ENCODE measurements at regions not wholly inside any gene's neighbourhood (a gene's known extent, or its start where the extent isn't known, plus 50 kb on each side); places are given as distances from the start of the nearest gene placed in this dataset.
"Not testable (repeated sequence)": the region's sequence is repeated elsewhere in the genome, so short reads cannot be mapped to it uniquely, and the experiment has no call there.

DNA sequence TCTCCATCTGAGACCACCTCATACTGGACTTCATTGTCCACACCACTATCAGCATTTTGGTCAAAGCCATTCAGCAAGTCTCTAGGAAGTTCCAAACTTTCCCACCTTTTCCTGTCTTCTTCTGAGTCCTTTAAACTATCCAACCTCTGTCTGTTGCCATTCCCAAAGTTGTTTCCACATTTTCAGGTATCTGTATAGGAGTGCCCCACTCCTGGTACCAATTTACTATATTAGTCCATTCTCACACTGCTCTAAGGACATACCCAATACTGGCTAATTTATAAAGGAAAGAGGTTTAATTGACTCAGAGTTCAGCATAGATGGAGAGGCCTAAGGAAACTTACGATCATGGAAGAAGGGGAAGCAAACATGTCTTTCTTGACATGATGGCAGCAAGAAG, 292.2 kb upstream of the ATXN7L3B start:
- H2BK5ac ChIP-seq (ENCODE audit: low read depth, low read length, poor library complexity, severe bottlenecking), result no peak overlapping the region
- no peak overlapping the region for H4K8ac ChIP-seq (ENCODE audit: low read length)
- no peak overlapping the region for H3K4ac ChIP-seq (ENCODE audit: low read depth in 1 of 2, low read length in 2 of 2)
- no peaks in the 10 kb centered on the region for H3K27me3 ChIP-seq (ENCODE audit: control insufficient read depth in 1 of 2, insufficient read depth in 1 of 2, low read length in 2 of 2)
- no peaks in the 10 kb centered on the region for H3K4me1 ChIP-seq (ENCODE audit: control insufficient read depth, insufficient read depth, low read depth, low read length)
- WGBS, result 100% methylated on average over 1 of the region's 1 CpG
- no peak overlapping the region for H2BK15ac ChIP-seq (ENCODE audit: low read depth, poor library complexity, severe bottlenecking)
- no peak overlapping the region for H3K9ac ChIP-seq (ENCODE audit: low read length)
- H3K9me3 ChIP-seq (ENCODE audit: control insufficient read depth, low read length), result peaks cover 13% of the 10 kb centered on the region
- no peak overlapping the region for H2AK5ac ChIP-seq (ENCODE audit: low read length, severe bottlenecking)
- H3K4me2 ChIP-seq (ENCODE audit: low read length, poor library complexity, severe bottlenecking), result no peak overlapping the region
- H3K4me3 ChIP-seq (ENCODE audit: insufficient read depth in 1 of 2, low read depth in 1 of 2, low read length in 2 of 2), result no peak overlapping the region
- DNase-seq, result no peak
- no peak overlapping the region for H3K18ac ChIP-seq (ENCODE audit: low read depth in 1 of 2, low read length in 2 of 2)
- H3K23ac ChIP-seq (ENCODE audit: low read length in 2 of 2), result no peak overlapping the region
- H2BK120ac ChIP-seq (ENCODE audit: low read depth, low read length), result no peak overlapping the region
- no peak overlapping the region for H2AFZ ChIP-seq (ENCODE audit: low read depth, low read length)
- no peak overlapping the region for H4K91ac ChIP-seq (ENCODE audit: low read length)
- no peak overlapping the region for H3K14ac ChIP-seq (ENCODE audit: low read length in 2 of 2)
- no peak overlapping the region for H3K27ac ChIP-seq (ENCODE audit: low read length, poor library complexity, severe bottlenecking)
- no peaks in the 10 kb centered on the region for H3K36me3 ChIP-seq (ENCODE audit: control insufficient read depth in 1 of 2, insufficient read depth in 2 of 2, low read depth in 1 of 2, low read length in 2 of 2)
- no peak overlapping the region for H2BK12ac ChIP-seq (ENCODE audit: low read length in 2 of 2)
- H3K79me1 ChIP-seq (replicated peaks; ENCODE audit: low read length, poor library complexity, severe bottlenecking), result no peaks in the 10 kb centered on the region

DNA sequence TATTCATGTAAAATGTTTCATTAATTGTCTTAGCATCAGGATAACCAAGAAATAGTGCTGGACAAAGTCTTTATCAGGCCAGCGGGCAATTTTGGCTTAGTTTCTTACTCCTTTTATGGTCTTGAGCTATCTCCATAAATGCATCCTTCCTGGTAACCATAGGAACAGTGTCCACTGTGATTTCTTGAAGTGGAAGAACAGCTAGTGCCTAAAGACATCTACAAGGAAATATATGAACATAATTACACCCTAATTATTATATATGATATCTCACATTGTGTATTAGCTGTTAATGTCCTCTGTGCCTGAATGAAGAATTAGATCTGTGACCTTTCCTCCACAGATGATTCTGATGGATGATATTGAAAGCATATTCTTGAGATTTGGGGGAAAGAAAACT, 286.7 kb upstream of the ATXN7L3B start:
- no CpG with 5 or more reads among the region's 1 CpG for WGBS
- no peak overlapping the region for H4K8ac ChIP-seq (ENCODE audit: low read length)
- H2AFZ ChIP-seq (ENCODE audit: low read depth, low read length), result no peak overlapping the region
- H2BK5ac ChIP-seq (ENCODE audit: low read depth, low read length, poor library complexity, severe bottlenecking), result no peak overlapping the region
- H3K14ac ChIP-seq (ENCODE audit: low read length in 2 of 2), result no peak overlapping the region
- no peaks in the 10 kb centered on the region for H3K4me1 ChIP-seq (ENCODE audit: control insufficient read depth, insufficient read depth, low read depth, low read length)
- H3K4ac ChIP-seq (ENCODE audit: low read depth in 1 of 2, low read length in 2 of 2), result no peak overlapping the region
- peaks cover 2% of the 10 kb centered on the region for H3K9me3 ChIP-seq (ENCODE audit: control insufficient read depth, low read length)
- DNase-seq, result no peak
- no peak overlapping the region for H3K4me2 ChIP-seq (ENCODE audit: low read length, poor library complexity, severe bottlenecking)
- H2AK5ac ChIP-seq (ENCODE audit: low read length, severe bottlenecking), result no peak overlapping the region
- no peak overlapping the region for H4K91ac ChIP-seq (ENCODE audit: low read length)
- no peaks in the 10 kb centered on the region for H3K79me1 ChIP-seq (replicated peaks; ENCODE audit: low read length, poor library complexity, severe bottlenecking)
- no peak overlapping the region for H3K9ac ChIP-seq (ENCODE audit: low read length)
- H3K4me3 ChIP-seq (ENCODE audit: insufficient read depth in 1 of 2, low read depth in 1 of 2, low read length in 2 of 2), result no peak overlapping the region
- no peak overlapping the region for H3K23ac ChIP-seq (ENCODE audit: low read length in 2 of 2)
- H3K27me3 ChIP-seq (ENCODE audit: control insufficient read depth in 1 of 2, insufficient read depth in 1 of 2, low read length in 2 of 2), result no peaks in the 10 kb centered on the region
- H2BK120ac ChIP-seq (ENCODE audit: low read depth, low read length), result no peak overlapping the region
- H2BK12ac ChIP-seq (ENCODE audit: low read length in 2 of 2), result no peak overlapping the region
- H3K18ac ChIP-seq (ENCODE audit: low read depth in 1 of 2, low read length in 2 of 2), result no peak overlapping the region
- H3K36me3 ChIP-seq (ENCODE audit: control insufficient read depth in 1 of 2, insufficient read depth in 2 of 2, low read depth in 1 of 2, low read length in 2 of 2), result no peaks in the 10 kb centered on the region
- no peak overlapping the region for H3K27ac ChIP-seq (ENCODE audit: low read length, poor library complexity, severe bottlenecking)
- no peak overlapping the region for H2BK15ac ChIP-seq (ENCODE audit: low read depth, poor library complexity, severe bottlenecking)

GRCh38 chr12:74253826-74254225, 283.8 kb upstream of the ATXN7L3B start:
- not testable (repeated sequence) for H3K18ac ChIP-seq (ENCODE audit: low read depth in 1 of 2, low read length in 2 of 2); H2BK120ac ChIP-seq (ENCODE audit: low read depth, low read length); H3K4me1 ChIP-seq (ENCODE audit: control insufficient read depth, insufficient read depth, low read depth, low read length); H3K9ac ChIP-seq (ENCODE audit: low read length); H2AK5ac ChIP-seq (ENCODE audit: low read length, severe bottlenecking); H4K91ac ChIP-seq (ENCODE audit: low read length); H3K23ac ChIP-seq (ENCODE audit: low read length in 2 of 2); H3K4me3 ChIP-seq (ENCODE audit: insufficient read depth in 1 of 2, low read depth in 1 of 2, low read length in 2 of 2); H3K9me3 ChIP-seq (ENCODE audit: control insufficient read depth, low read length); H3K79me1 ChIP-seq (replicated peaks; ENCODE audit: low read length, poor library complexity, severe bottlenecking); H2BK5ac ChIP-seq (ENCODE audit: low read depth, low read length, poor library complexity, severe bottlenecking); DNase-seq; H2BK12ac ChIP-seq (ENCODE audit: low read length in 2 of 2); H3K14ac ChIP-seq (ENCODE audit: low read length in 2 of 2); H3K27ac ChIP-seq (ENCODE audit: low read length, poor library complexity, severe bottlenecking); H3K36me3 ChIP-seq (ENCODE audit: control insufficient read depth in 1 of 2, insufficient read depth in 2 of 2, low read depth in 1 of 2, low read length in 2 of 2); H2BK15ac ChIP-seq (ENCODE audit: low read depth, poor library complexity, severe bottlenecking); H3K4ac ChIP-seq (ENCODE audit: low read depth in 1 of 2, low read length in 2 of 2); H2AFZ ChIP-seq (ENCODE audit: low read depth, low read length); H3K4me2 ChIP-seq (ENCODE audit: low read length, poor library complexity, severe bottlenecking); H4K8ac ChIP-seq (ENCODE audit: low read length); H3K27me3 ChIP-seq (ENCODE audit: control insufficient read depth in 1 of 2, insufficient read depth in 1 of 2, low read length in 2 of 2)
- 82% methylated on average over 4 of the region's 4 CpGs for WGBS

DNA sequence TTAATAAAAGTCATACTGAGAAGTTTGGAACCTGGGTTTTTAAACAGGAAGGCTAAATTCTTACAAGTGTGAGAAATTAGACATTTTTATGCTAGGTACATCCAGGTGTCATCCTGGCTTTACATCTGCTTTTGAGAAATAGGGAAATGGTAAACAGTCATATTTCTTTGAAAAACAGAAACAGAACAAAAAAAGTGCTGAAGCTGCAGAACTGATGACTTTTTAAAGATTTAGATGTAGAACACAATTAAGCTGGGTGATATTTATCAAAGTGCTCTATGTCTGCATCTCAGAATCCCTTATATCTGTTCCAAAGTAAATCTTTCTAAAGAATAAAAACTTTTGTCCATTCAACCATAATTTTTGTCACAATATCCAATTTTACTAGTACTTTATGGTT, 282.9 kb upstream of the ATXN7L3B start:
- no peaks in the 10 kb centered on the region for H3K36me3 ChIP-seq (ENCODE audit: control insufficient read depth in 1 of 2, insufficient read depth in 2 of 2, low read depth in 1 of 2, low read length in 2 of 2)
- H3K27me3 ChIP-seq (ENCODE audit: control insufficient read depth in 1 of 2, insufficient read depth in 1 of 2, low read length in 2 of 2), result no peaks in the 10 kb centered on the region
- H2BK120ac ChIP-seq (ENCODE audit: low read depth, low read length), result no peak overlapping the region
- H4K8ac ChIP-seq (ENCODE audit: low read length), result no peak overlapping the region
- no peak overlapping the region for H2BK5ac ChIP-seq (ENCODE audit: low read depth, low read length, poor library complexity, severe bottlenecking)
- no peak overlapping the region for H3K23ac ChIP-seq (ENCODE audit: low read length in 2 of 2)
- no peak overlapping the region for H3K9ac ChIP-seq (ENCODE audit: low read length)
- no peaks in the 10 kb centered on the region for H3K79me1 ChIP-seq (replicated peaks; ENCODE audit: low read length, poor library complexity, severe bottlenecking)
- H3K27ac ChIP-seq (ENCODE audit: low read length, poor library complexity, severe bottlenecking), result no peak overlapping the region
- no peak overlapping the region for H3K14ac ChIP-seq (ENCODE audit: low read length in 2 of 2)
- no peak overlapping the region for H2AFZ ChIP-seq (ENCODE audit: low read depth, low read length)
- peaks cover 2% of the 10 kb centered on the region for H3K9me3 ChIP-seq (ENCODE audit: control insufficient read depth, low read length)
- no peak overlapping the region for H3K4me2 ChIP-seq (ENCODE audit: low read length, poor library complexity, severe bottlenecking)
- no peak overlapping the region for H3K18ac ChIP-seq (ENCODE audit: low read depth in 1 of 2, low read length in 2 of 2)
- H4K91ac ChIP-seq (ENCODE audit: low read length), result no peak overlapping the region
- DNase-seq, result no peak
- H2AK5ac ChIP-seq (ENCODE audit: low read length, severe bottlenecking), result no peak overlapping the region
- H3K4me3 ChIP-seq (ENCODE audit: insufficient read depth in 1 of 2, low read depth in 1 of 2, low read length in 2 of 2), result no peak overlapping the region
- H2BK15ac ChIP-seq (ENCODE audit: low read depth, poor library complexity, severe bottlenecking), result no peak overlapping the region
- no peak overlapping the region for H2BK12ac ChIP-seq (ENCODE audit: low read length in 2 of 2)
- H3K4ac ChIP-seq (ENCODE audit: low read depth in 1 of 2, low read length in 2 of 2), result no peak overlapping the region
- no peaks in the 10 kb centered on the region for H3K4me1 ChIP-seq (ENCODE audit: control insufficient read depth, insufficient read depth, low read depth, low read length)

Data from mesenchymal stem cell (in vitro differentiated cells and primary cell).